ENCODE measurements at regions not wholly inside any gene's neighbourhood (a gene's known extent, or its start where the extent isn't known, plus 50 kb on each side); places are given as distances from the start of the nearest gene placed in this dataset.

- Mint-ChIP-seq H3K27me3 (ENCODE audit: low read depth, unreplicated experiment) (no peaks in the 10 kb centered on the region), H3K27ac (ENCODE audit: unreplicated experiment) (no peak overlapping the region), H3K36me3 (ENCODE audit: low read depth, unreplicated experiment) (no peaks in the 10 kb centered on the region), H3K4me1 (ENCODE audit: low read depth, unreplicated experiment) (peaks cover 10% of the 10 kb centered on the region), H3K4me3 (ENCODE audit: unreplicated experiment) (no peak overlapping the region), H3K9me3 (ENCODE audit: unreplicated experiment) (no peaks in the 10 kb centered on the region)
- no peak overlapping the region for H3K9ac ChIP-seq (ENCODE audit: low read length)
- DNase-seq (ENCODE audit: low read depth) (no peak), FAIRE-seq (no peak)
- H3K4me1 ChIP-seq (ENCODE audit: insufficient read depth, low read length), result no peaks in the 10 kb centered on the region
- H3K27me3 ChIP-seq (ENCODE audit: insufficient read depth, low read length), result no peaks in the 10 kb centered on the region
- no peaks in the 10 kb centered on the region for H3K79me2 ChIP-seq (ENCODE audit: insufficient read depth, low read length)
- H3K36me3 ChIP-seq (ENCODE audit: insufficient read depth, low read length), result no peaks in the 10 kb centered on the region
- no peaks in the 10 kb centered on the region for H4K20me1 ChIP-seq (ENCODE audit: insufficient read depth, low read length)
- no peak overlapping the region for H3K4me3 ChIP-seq (ENCODE audit: insufficient read depth, low read depth, low read length)
- H3K4me2 ChIP-seq (ENCODE audit: low read length), result no peak overlapping the region
- no peak overlapping the region for H3K27ac ChIP-seq (ENCODE audit: low read depth, low read length)
- no peaks in the 10 kb centered on the region for H3K9me3 ChIP-seq (ENCODE audit: insufficient read depth, low read depth, low read length)
- H2AFZ ChIP-seq (ENCODE audit: low read depth, low read length), result no peak overlapping the region
- TF ChIP-seq, protein P1, sequence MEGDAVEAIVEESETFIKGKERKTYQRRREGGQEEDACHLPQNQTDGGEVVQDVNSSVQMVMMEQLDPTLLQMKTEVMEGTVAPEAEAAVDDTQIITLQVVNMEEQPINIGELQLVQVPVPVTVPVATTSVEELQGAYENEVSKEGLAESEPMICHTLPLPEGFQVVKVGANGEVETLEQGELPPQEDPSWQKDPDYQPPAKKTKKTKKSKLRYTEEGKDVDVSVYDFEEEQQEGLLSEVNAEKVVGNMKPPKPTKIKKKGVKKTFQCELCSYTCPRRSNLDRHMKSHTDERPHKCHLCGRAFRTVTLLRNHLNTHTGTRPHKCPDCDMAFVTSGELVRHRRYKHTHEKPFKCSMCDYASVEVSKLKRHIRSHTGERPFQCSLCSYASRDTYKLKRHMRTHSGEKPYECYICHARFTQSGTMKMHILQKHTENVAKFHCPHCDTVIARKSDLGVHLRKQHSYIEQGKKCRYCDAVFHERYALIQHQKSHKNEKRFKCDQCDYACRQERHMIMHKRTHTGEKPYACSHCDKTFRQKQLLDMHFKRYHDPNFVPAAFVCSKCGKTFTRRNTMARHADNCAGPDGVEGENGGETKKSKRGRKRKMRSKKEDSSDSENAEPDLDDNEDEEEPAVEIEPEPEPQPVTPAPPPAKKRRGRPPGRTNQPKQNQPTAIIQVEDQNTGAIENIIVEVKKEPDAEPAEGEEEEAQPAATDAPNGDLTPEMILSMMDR (IDR thresholded peaks at IDR 0.05; ENCODE audit: insufficient read depth, low read depth, low read length), result no peak
- no peak for TF ChIP-seq EZH2 (IDR thresholded peaks at IDR 0.05; ENCODE audit: insufficient read depth, low read length)
Measured at GRCh38 chr3:17969244-17969643, 226.8 kb upstream of the TBC1D5 start.

- no peaks in the 10 kb centered on the region for H3K79me2 ChIP-seq (ENCODE audit: insufficient read depth, low read length)
- H3K4me2 ChIP-seq (ENCODE audit: low read length), result no peak overlapping the region
- no peak overlapping the region for H2AFZ ChIP-seq (ENCODE audit: low read depth, low read length)
- no peaks in the 10 kb centered on the region for H3K4me1 ChIP-seq (ENCODE audit: insufficient read depth, low read length)
- no peaks in the 10 kb centered on the region for H3K27me3 Mint-ChIP-seq (ENCODE audit: low read depth, unreplicated experiment)
- H3K9ac ChIP-seq (ENCODE audit: low read length), result no peak overlapping the region
- H4K20me1 ChIP-seq (ENCODE audit: insufficient read depth, low read length), result no peaks in the 10 kb centered on the region
- H3K4me3 ChIP-seq (ENCODE audit: insufficient read depth, low read depth, low read length), result no peak overlapping the region
- no peaks in the 10 kb centered on the region for H3K9me3 Mint-ChIP-seq (ENCODE audit: unreplicated experiment)
- no peak overlapping the region for H3K4me3 Mint-ChIP-seq (ENCODE audit: unreplicated experiment)
- no peak overlapping the region for H3K27ac ChIP-seq (ENCODE audit: low read depth, low read length)
- no peaks in the 10 kb centered on the region for H3K36me3 Mint-ChIP-seq (ENCODE audit: low read depth, unreplicated experiment)
- H3K27ac Mint-ChIP-seq (ENCODE audit: unreplicated experiment), result no peak overlapping the region
- no peak for TF ChIP-seq EZH2 (IDR thresholded peaks at IDR 0.05; ENCODE audit: insufficient read depth, low read length)
- TF ChIP-seq, protein P1 (IDR thresholded peaks at IDR 0.05; ENCODE audit: insufficient read depth, low read depth, low read length), result no peak
- FAIRE-seq (no peak), DNase-seq (ENCODE audit: low read depth) (no peak)
- H3K9me3 ChIP-seq (ENCODE audit: insufficient read depth, low read depth, low read length), result no peaks in the 10 kb centered on the region
- H3K36me3 ChIP-seq (ENCODE audit: insufficient read depth, low read length), result no peaks in the 10 kb centered on the region
- H3K4me1 Mint-ChIP-seq (ENCODE audit: low read depth, unreplicated experiment), result peaks cover 3% of the 10 kb centered on the region
- H3K27me3 ChIP-seq (ENCODE audit: insufficient read depth, low read length), result no peaks in the 10 kb centered on the region
Measured at GRCh38 chr3:17967953-17968607, 225.6 kb upstream of the TBC1D5 start.

- no peaks in the 10 kb centered on the region for H3K27me3 ChIP-seq (ENCODE audit: insufficient read depth, low read length)
- no peaks in the 10 kb centered on the region for H3K9me3 ChIP-seq (ENCODE audit: insufficient read depth, low read depth, low read length)
- Mint-ChIP-seq H3K27me3 (ENCODE audit: low read depth, unreplicated experiment) (no peaks in the 10 kb centered on the region), H3K4me3 (ENCODE audit: unreplicated experiment) (no peak overlapping the region), H3K27ac (ENCODE audit: unreplicated experiment) (no peak overlapping the region), H3K4me1 (ENCODE audit: low read depth, unreplicated experiment) (no peaks in the 10 kb centered on the region), H3K9me3 (ENCODE audit: unreplicated experiment) (no peaks in the 10 kb centered on the region), H3K36me3 (ENCODE audit: low read depth, unreplicated experiment) (no peaks in the 10 kb centered on the region)
- no peak for DNase-seq (ENCODE audit: low read depth)
- TF ChIP-seq, protein P1 (IDR thresholded peaks at IDR 0.05; ENCODE audit: insufficient read depth, low read depth, low read length), result no peak
- no peak for TF ChIP-seq EZH2 (IDR thresholded peaks at IDR 0.05; ENCODE audit: insufficient read depth, low read length)
- no peaks in the 10 kb centered on the region for H3K79me2 ChIP-seq (ENCODE audit: insufficient read depth, low read length)
- no peaks in the 10 kb centered on the region for H4K20me1 ChIP-seq (ENCODE audit: insufficient read depth, low read length)
- H3K4me3 ChIP-seq (ENCODE audit: insufficient read depth, low read depth, low read length), result no peak overlapping the region
- no peak overlapping the region for H2AFZ ChIP-seq (ENCODE audit: low read depth, low read length)
- H3K4me1 ChIP-seq (ENCODE audit: insufficient read depth, low read length), result no peaks in the 10 kb centered on the region
- H3K27ac ChIP-seq (ENCODE audit: low read depth, low read length), result no peak overlapping the region
- no peak overlapping the region for H3K9ac ChIP-seq (ENCODE audit: low read length)
- FAIRE-seq, result no peak
- no peak overlapping the region for H3K4me2 ChIP-seq (ENCODE audit: low read length)
- no peaks in the 10 kb centered on the region for H3K36me3 ChIP-seq (ENCODE audit: insufficient read depth, low read length)
Measured at GRCh38 chr3:17967111-17967510, 224.7 kb upstream of the TBC1D5 start.

All from astrocyte (in vitro differentiated cells and primary cell).